K562 (cell line): ENCODE measurements at regions not wholly inside any gene's neighbourhood (a gene's known extent, or its start where the extent isn't known, plus 50 kb on each side); places are given as distances from the start of the nearest gene placed in this dataset.

ENCODE experiments used
- ATAC-seq: fragments of 200-7000 bp; cut with Tn5 transposase; 3 replicates; pipeline ENCODE4 v1.9.1; 2020; ENCODE audit warnings: moderate library complexity
- BruUV-seq: library from RNA; stranded (reverse); fragments of 400-500 nt; replicated peaks from 2 replicates; lab custom pipeline; 2021; lab: Mats Ljungman, UMichigan
- CTCF ChIA-PET: fragments of 300-600 bp; formaldehyde crosslinking; extraction: SDS; loops from one replicate; lab custom pipeline; 2021; ENCODE audit warnings: low intra/inter-chr PET ratio; lab: Yijun Ruan, JAX
- POLR2A ChIA-PET: fragments of 300-600, 350-650 bp; sonication (Branson Sonifier 250); formaldehyde crosslinking; extraction: SDS; loops from one replicate; lab custom pipeline; 2021; ENCODE audit warnings: antibody characterized with exemption, inconsistent platforms; lab: Yijun Ruan, JAX
- DNase-seq, 4 experiments: peaks; one replicate each; pipeline versions ENCODE4 v3.0.0 to v3.0.0-alpha.2; 2011 to 2018; ENCODE audit warnings: low spot score in 3 of 4, mixed read lengths in 3 of 4; ENCODE audit errors: extremely low read depth in 1 of 4
- FAIRE-seq: peaks from 2 replicates; lab custom pipeline; 2011; peaks lifted over from hg19 to GRCh38; lab: Jason Lieb, UNC
- H2AFZ ChIP-seq: 2 replicates; pipeline ENCODE4 v1.6.0; 2011; ENCODE audit warnings: low read depth, low read length, control low read depth, inconsistent platforms
- H3K27ac ChIP-seq: fragments of 200-600 bp; 3 replicates; pipeline ENCODE4 v1.8.0; 2011; ENCODE audit warnings: low read depth, mild to moderate bottlenecking, control low read depth, inconsistent platforms, low read length, moderate library complexity, mixed read lengths; ENCODE audit errors: extremely low read depth
- H3K27me3 ChIP-seq, 2 experiments: fragments of 300-600 bp in 1 of 2; 2 replicates in 1 of 2; 3 replicates in 1 of 2; pipeline versions ENCODE4 v1.6.0 to v1.8.0; 2011; ENCODE audit warnings: inconsistent platforms in 2 of 2, low read length in 2 of 2, mild to moderate bottlenecking in 1 of 2, mixed read lengths in 1 of 2, moderate library complexity in 1 of 2; ENCODE audit not compliant: control insufficient read depth in 2 of 2, insufficient read depth in 2 of 2
- H3K36me3 ChIP-seq: fragments of 300-600 bp; 3 replicates; pipeline ENCODE4 v1.8.0; 2011; ENCODE audit warnings: mild to moderate bottlenecking, low read length, inconsistent platforms; ENCODE audit not compliant: control insufficient read depth, insufficient read depth
- H3K4me1 ChIP-seq, 2 experiments: fragments of 200-600 bp in 1 of 2; replicated peaks in 1 of 2; 2 replicates in 1 of 2; 3 replicates in 1 of 2; pipeline versions ENCODE4 v1.5.1 to v1.8.0; 2011; ENCODE audit warnings: inconsistent platforms in 2 of 2, low read length in 2 of 2, mild to moderate bottlenecking in 1 of 2, mixed read lengths in 1 of 2, moderate library complexity in 1 of 2; ENCODE audit not compliant: control insufficient read depth in 2 of 2, insufficient read depth in 2 of 2
- H3K4me2 ChIP-seq: 2 replicates; pipeline ENCODE4 v1.6.1; 2011; ENCODE audit warnings: low read length, control low read depth, inconsistent platforms, mixed read lengths; ENCODE audit not compliant: insufficient read depth
- H3K4me3 ChIP-seq: fragments of 200-600 bp; sonication (generic), shearing (Covaris generic); 2 replicates; pipeline ENCODE4 v1.5.1; 2016; ENCODE audit warnings: control low read depth, inconsistent platforms
- H3K79me2 ChIP-seq: fragments of 200-600 bp; 3 replicates; pipeline ENCODE4 v1.8.0; 2011; ENCODE audit warnings: low read length, inconsistent platforms; ENCODE audit not compliant: control insufficient read depth, insufficient read depth
- H3K9ac ChIP-seq, 2 experiments: 2 replicates each; pipeline versions ENCODE4 v1.6.0 to v1.6.1; 2011; ENCODE audit warnings: low read depth in 2 of 2, low read length in 2 of 2, control low read depth in 1 of 2, inconsistent platforms in 1 of 2, mild to moderate bottlenecking in 1 of 2, mixed read lengths in 1 of 2; ENCODE audit not compliant: insufficient read depth in 1 of 2
- H3K9me1 ChIP-seq: one replicate; pipeline ENCODE4 v1.6.0; 2011; ENCODE audit warnings: inconsistent platforms, mild to moderate bottlenecking, low read length, moderate library complexity; ENCODE audit not compliant: control insufficient read depth, insufficient read depth
- H3K9me3 ChIP-seq: replicated peaks from 2 replicates; pipeline ENCODE4 v1.5.1; 2011; ENCODE audit warnings: low read depth, low read length, inconsistent platforms; ENCODE audit not compliant: control insufficient read depth, insufficient read depth
- H4K20me1 ChIP-seq: replicated peaks from 2 replicates; pipeline ENCODE4 v1.6.1; 2011; ENCODE audit warnings: low read length, inconsistent platforms, mixed read lengths; ENCODE audit not compliant: control insufficient read depth, insufficient read depth
- ETV1 ChIP-seq: fragments of 450-650 bp; conservative IDR thresholded peaks from 2 replicates; pipeline ENCODE4 v1.6.1; 2016; ENCODE audit warnings: missing genetic modification characterization, control low read depth, low read depth, missing compliant biosample characterization
- FOXJ2 ChIP-seq: fragments of 200-800 bp; sonication (Bioruptor generic); IDR thresholded peaks from 2 replicates; pipeline ENCODE4 v1.6.1; 2016; ENCODE audit warnings: missing genetic modification characterization, missing compliant biosample characterization
- MEIS2 ChIP-seq: fragments of 450-650 bp; IDR thresholded peaks from 2 replicates; pipeline ENCODE4 v1.6.1; 2014; ENCODE audit warnings: mild to moderate bottlenecking; ENCODE audit not compliant: partially characterized antibody
- NR2C1 ChIP-seq, 2 experiments: fragments of 450-650 bp; IDR thresholded peaks; 2 replicates each; pipeline ENCODE4 v1.6.1; 2017; ENCODE audit warnings: mild to moderate bottlenecking in 2 of 2, antibody characterized with exemption in 1 of 2, inconsistent platforms in 1 of 2, missing compliant biosample characterization in 1 of 2, missing genetic modification characterization in 1 of 2
- RERE ChIP-seq: sonication (generic); formaldehyde crosslinking; IDR thresholded peaks from 2 replicates; pipeline ENCODE4 v1.8.0; 2023; ENCODE audit warnings: missing genetic modification reagents, mild to moderate bottlenecking, borderline replicate concordance
- TCF7L2 ChIP-seq: fragments of 150-350 bp; IDR thresholded peaks from 2 replicates; pipeline ENCODE4 v1.6.1; 2016; ENCODE audit warnings: low read depth, mild to moderate bottlenecking, low read length, moderate library complexity
- ZFP1 ChIP-seq: fragments of 450-650 bp; formaldehyde crosslinking; IDR thresholded peaks from 2 replicates; pipeline ENCODE4 v1.4.0; 2020; ENCODE audit warnings: mild to moderate bottlenecking, mixed read lengths
- ZNF766 ChIP-seq: fragments of 200-800 bp; sonication (Bioruptor generic); conservative IDR thresholded peaks from 2 replicates; pipeline ENCODE4 v1.6.1; 2016; ENCODE audit warnings: missing genetic modification characterization, missing compliant biosample characterization
- ZNF780A ChIP-seq: fragments of 250-450 bp; sonication (Bioruptor Pico); IDR thresholded peaks from 2 replicates; pipeline ENCODE4 v1.5.0; 2021; ENCODE audit warnings: mild to moderate bottlenecking
- WGBS: fragments of 100-300 bp; shearing (Covaris generic); methylation state at CpG from one replicate; pipeline ENCODE4 v1.1.6; 2016; ENCODE audit warnings: low coverage, mixed read lengths; ENCODE audit not compliant: insufficient coverage; ENCODE audit errors: missing lambda C conversion rate; 5-methylcytosine and 5-hydroxymethylcytosine counted together
- in situ Hi-C: fragments of 300-500 bp; cut with MboI; formaldehyde crosslinking; loops from 4 replicates; pipeline ENCODE4 v1.15.0; 2018; ENCODE audit warnings: inconsistent platforms, mixed read lengths
- intact Hi-C: fragments of 100-400 bp; cut with micrococcal nuclease; formaldehyde crosslinking; loops from 2 replicates; pipeline ENCODE4 v1.14.2; 2022
- TF ChIP-seq, protein P1 (sequence below): fragments of 450-650 bp; formaldehyde crosslinking; conservative IDR thresholded peaks from 2 replicates; pipeline ENCODE4 v1.4.0; 2022; ENCODE audit warnings: mild to moderate bottlenecking, missing genetic modification characterization
- TF ChIP-seq, protein P2 (sequence below), 2 experiments: fragments of 450-650 bp; IDR thresholded peaks; 2 replicates each; pipeline ENCODE4 v1.6.1; 2016

DNA sequence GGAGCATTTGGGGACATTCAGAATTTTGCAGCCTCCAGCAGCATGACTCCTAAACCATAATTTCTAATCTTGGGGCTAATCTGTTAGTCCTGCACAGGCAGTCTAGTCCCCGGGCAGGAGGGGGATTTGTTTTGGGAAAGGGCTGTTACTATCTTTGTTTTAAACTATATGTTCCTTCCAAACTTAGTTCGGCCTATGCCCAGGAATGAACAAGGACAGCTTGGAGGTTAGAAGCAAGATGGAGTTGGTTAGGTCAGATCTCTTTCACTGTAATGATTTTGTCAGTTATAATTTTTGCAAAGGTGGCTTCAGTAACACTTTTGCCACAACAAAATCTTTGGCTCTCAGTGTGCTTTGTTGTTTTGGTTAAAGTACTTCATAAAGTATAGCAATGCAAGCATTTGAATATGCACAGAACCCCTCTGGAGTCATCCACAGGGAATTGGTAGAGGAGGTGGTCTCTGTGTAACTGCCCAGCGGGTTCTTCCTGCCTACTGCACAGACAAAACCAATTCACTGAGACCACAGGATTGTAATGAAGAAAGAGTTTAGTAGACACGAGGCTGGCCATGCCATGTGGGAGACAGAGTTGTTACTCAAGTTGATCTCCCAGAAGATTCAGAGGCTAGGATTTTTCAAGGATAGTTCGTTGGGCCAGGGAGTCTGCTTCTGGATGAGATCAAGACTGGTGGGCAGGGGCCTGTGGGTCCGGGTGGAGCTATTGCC is 224.1 kb upstream of the MYLIP start:
- Histone ChIP-seq H3K4me1 (peaks cover 62 to 84% of the 10 kb centered on the region in 2 experiments), H3K79me2 (no peaks in the 10 kb centered on the region), H3K9ac (peak overlapping the region in 1 of 2 experiments; percentile 60; a peak in 3 of 4 replicates), H2AFZ (peak overlapping the region; percentile 75), H3K27ac (peak overlapping the region; percentile 89), H3K36me3 (no peaks in the 10 kb centered on the region), H3K4me2 (peak overlapping the region; percentile 68), H3K9me3 (no peaks in the 10 kb centered on the region), H4K20me1 (no peaks in the 10 kb centered on the region), H3K9me1 (no peaks in the 10 kb centered on the region), H3K27me3 (no peaks in the 10 kb centered on the region), H3K4me3 (no peak overlapping the region)
- POLR2A ChIA-PET: interaction anchor here (1.3 to 17.2 kb wide), 4 partner anchors 9 to 227 kb away, joined by 3 to 186 read pairs (median 18); partner anchors contain the start of gene MYLIP
- no peak for ATAC-seq
- in situ Hi-C loops (no loop called here), intact Hi-C loops (loop anchor here (5.0 kb wide), 1 partner anchor 213 kb away; no protein-coding TSS in a partner anchor)
- WGBS: 36% methylated on average over 6 of the region's 6 CpGs
- BruUV-seq: no TSS peak
- no peak for FAIRE-seq
- no peak for DNase-seq
- CTCF ChIA-PET: no interaction called here
- TF ChIP-seq RERE (CRISPR knock-in tag) (no peak), ZFP1 (CRISPR knock-in tag) (peak; percentile 96), NR2C1 (IDR thresholded peaks at IDR 0.05) (no peak), NR2C1 (tag; IDR thresholded peaks at IDR 0.05) (peak; percentile 93), ZNF780A (CRISPR knock-in tag) (peak; percentile 91), TCF7L2 (no peak), ETV1 (peak; percentile 63), FOXJ2 (tag) (peak; percentile 16; the same call in 1 of the 2 replicates), MEIS2 (no peak), ZNF766 (peak; percentile 97)
- TF ChIP-seq, protein P1, sequence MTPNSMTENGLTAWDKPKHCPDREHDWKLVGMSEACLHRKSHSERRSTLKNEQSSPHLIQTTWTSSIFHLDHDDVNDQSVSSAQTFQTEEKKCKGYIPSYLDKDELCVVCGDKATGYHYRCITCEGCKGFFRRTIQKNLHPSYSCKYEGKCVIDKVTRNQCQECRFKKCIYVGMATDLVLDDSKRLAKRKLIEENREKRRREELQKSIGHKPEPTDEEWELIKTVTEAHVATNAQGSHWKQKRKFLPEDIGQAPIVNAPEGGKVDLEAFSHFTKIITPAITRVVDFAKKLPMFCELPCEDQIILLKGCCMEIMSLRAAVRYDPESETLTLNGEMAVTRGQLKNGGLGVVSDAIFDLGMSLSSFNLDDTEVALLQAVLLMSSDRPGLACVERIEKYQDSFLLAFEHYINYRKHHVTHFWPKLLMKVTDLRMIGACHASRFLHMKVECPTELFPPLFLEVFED: peak; percentile 91
- TF ChIP-seq, protein P2, sequence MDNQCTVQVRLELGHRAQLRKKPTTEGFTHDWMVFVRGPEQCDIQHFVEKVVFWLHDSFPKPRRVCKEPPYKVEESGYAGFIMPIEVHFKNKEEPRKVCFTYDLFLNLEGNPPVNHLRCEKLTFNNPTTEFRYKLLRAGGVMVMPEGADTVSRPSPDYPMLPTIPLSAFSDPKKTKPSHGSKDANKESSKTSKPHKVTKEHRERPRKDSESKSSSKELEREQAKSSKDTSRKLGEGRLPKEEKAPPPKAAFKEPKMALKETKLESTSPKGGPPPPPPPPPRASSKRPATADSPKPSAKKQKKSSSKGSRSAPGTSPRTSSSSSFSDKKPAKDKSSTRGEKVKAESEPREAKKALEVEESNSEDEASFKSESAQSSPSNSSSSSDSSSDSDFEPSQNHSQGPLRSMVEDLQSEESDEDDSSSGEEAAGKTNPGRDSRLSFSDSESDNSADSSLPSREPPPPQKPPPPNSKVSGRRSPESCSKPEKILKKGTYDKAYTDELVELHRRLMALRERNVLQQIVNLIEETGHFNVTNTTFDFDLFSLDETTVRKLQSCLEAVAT (IDR thresholded peaks at IDR 0.05): no peak
